Endothelial cell of hepatic sinusoid (primary cell): ENCODE measurements at regions not wholly inside any gene's neighbourhood (a gene's known extent, or its start where the extent isn't known, plus 50 kb on each side); places are given as distances from the start of the nearest gene placed in this dataset.

Source experiments
- in situ Hi-C: cut with HindIII; loops from 2 replicates; pipeline ENCODE4 v1.10.0; 2017; ENCODE audit warnings: low sequenced_read_pairs

GRCh38 chr11:70695086-70695960 is 297.0 kb downstream of the CTTN start:
- in situ Hi-C loops = no loop called here

DNA sequence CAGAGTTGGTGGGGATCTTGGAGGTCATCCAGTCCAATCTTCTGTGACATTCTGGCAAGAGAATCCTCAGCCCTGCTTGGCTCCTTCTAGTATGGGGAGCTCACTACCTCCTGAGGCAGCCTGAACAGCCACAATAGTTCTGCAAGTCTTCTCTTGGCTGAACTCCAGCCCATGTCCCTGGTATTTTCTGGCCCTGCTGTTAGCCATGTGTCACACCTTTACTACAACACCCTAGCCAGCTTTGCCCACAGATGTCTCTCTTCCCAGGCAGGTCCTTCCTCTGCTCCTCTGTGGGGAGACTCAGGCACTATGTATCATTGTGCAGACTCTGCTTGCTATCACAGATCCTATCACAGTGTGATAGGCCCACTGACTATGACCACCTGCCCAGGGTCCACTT is 297.7 kb downstream of the CTTN start:
- in situ Hi-C loops = no loop called here

DNA sequence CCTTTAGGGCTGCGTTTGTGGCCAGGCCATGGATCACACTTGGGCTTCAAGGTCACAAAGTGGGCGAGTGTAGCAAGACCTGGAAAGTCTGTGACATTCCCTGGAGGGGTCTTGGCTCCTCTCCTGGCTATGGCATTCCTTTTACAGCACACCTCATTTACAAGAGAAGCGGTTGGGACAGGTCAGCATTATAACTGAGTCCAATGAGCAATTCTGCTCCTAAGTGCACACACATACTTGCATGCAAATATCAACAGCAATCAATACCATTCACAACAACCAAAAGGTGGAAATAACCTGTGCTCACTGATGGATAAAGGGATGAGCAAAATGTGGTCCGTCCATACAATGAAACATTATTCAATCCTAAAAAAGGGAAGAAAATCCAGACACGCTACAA is 298.2 kb downstream of the CTTN start:
- in situ Hi-C loops = no loop called here

DNA sequence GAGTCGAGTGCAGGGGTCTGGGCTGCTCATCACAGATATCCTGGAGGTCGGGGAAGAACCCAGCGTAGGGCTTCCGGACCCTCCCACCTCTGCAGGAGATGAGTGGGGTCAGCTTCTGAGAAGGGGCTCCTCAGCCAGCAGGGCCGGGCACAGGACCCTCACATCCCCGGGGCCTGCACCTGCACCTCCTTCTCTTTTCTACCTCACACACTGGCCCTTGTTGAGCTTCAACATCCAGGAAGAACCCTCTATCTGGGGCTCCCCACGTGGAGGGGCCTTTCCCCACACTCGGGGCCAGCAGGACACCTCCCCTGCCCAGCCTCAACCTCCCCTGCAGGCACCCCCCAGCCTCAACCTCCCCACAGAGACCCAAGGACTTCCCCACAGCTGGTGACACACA is 299.4 kb downstream of the CTTN start:
- in situ Hi-C loops = no loop called here

DNA sequence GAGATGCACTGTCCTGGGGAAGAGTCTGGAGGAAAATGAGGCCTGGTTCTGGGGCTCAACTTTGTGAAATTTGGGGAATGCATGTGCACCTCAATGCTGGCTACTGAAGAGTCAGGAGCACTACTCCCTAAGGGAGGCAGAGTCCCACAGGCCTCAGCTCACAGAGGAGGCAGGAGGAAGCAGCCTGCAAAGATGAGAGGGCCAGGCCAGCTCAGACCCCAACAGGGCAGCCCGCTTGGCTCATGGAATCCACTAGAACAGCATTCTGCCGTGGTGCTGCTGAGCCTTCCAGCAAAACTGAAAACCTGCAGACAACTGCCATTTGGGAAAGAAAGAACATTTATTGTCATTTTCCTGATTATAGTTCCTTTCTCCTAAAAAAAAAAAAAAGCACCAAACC is 300.5 kb downstream of the CTTN start:
- in situ Hi-C loops = no loop called here

DNA sequence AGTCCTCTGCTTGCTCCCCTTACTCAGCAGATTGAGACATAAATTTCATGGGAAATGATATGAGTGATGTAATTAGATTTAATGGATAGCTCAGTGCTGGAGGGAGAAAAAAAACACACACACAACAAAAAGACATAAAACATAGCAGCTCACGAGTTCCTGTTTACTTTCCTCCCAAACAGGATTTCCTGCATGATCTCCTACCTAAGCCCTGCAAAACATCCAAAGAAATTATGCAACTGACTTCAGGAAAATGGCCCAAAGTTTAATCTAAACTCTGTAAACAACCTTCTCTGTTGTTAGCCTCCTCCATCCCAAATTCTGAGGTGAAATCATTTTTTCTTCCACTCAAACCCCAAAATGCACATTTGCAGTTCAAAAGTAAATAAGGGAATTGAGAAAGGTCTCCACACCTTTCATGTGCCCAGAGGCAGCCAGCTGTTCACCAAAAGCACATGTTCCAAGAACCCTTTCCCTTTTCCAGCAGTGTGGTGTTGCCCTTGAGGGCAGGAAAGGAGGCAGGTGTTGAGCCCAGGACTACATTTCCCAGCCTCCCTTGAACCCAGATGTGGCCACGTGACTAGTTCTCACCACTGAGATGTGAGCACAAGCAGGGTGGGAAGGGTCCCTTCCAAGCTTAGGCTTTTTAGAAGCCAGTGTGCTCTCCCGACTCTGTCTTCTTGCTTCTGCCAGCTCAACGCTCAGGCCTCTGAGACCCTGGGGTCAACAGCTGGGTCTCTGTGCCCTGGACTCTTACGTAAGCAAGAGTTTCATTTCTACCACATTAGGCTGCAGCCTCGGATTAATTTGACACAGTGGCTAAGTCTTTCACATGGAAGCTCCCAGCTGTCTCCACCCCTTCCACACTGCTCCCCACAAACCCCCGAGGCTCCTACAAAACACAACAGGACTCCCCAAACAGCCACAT is 301.2 kb downstream of the CTTN start:
- in situ Hi-C loops = no loop called here

- in situ Hi-C loops = no loop called here
Measured at GRCh38 chr11:70700453-70700852, 302.1 kb downstream of the CTTN start.

- in situ Hi-C loops = no loop called here
Measured at GRCh38 chr11:70700871-70701270, 302.5 kb downstream of the CTTN start.

GRCh38 chr11:70702040-70702648 is 303.8 kb downstream of the CTTN start:
- in situ Hi-C loops = no loop called here

GRCh38 chr11:70703141-70704064 is 305.1 kb downstream of the CTTN start:
- in situ Hi-C loops = no loop called here

- in situ Hi-C loops = no loop called here
Measured at GRCh38 chr11:70705097-70705496, 306.8 kb downstream of the CTTN start.

GRCh38 chr11:70705930-70706329 is 307.6 kb downstream of the CTTN start:
- in situ Hi-C loops = no loop called here

DNA sequence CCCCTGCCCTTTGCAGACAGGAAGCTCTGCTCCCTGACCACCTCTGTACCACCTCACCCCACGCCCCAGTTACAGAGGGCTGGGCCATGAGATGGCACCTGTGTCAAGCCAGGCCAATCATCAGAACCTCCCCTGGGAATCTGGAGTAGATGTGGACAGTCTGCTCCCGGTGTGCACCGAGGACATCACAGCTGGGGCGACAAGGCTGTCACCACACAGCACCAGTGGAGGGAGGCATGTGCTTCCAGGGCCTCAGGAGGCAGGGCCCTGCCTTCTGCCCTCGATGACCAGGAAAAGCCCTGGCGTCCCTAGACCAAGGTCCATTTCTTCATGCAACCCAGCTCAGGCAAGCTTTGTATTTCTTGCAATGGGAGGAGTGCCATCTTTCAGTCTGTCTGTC is 309.5 kb downstream of the CTTN start:
- in situ Hi-C loops = no loop called here

- in situ Hi-C loops = no loop called here
Measured at GRCh38 chr11:70709596-70709995, 311.3 kb downstream of the CTTN start.

- in situ Hi-C loops = no loop called here
Measured at GRCh38 chr11:70710192-70710591, 311.9 kb downstream of the CTTN start.

DNA sequence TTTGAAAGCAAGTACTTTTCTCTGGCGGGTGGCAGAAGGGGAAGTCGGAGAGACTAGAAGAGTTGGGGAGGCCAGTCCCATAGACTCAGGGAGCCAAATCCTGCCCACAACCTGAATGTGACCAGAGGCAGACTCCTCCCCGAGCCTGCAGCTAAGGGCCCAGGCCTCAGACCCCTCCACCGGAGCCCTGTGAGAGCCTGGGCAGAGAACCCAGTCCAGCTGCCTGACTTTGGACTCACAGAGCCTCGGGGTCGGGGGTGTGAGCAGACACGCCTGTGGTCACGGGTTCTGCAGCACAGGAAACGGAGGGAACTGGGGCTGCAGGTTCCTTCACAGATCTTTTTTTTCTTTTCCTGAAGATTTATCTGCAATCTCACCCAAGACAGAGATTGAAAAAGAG is 312.3 kb downstream of the CTTN start:
- in situ Hi-C loops = no loop called here

GRCh38 chr11:70711095-70711910 is 313.0 kb downstream of the CTTN start:
- in situ Hi-C loops = no loop called here

DNA sequence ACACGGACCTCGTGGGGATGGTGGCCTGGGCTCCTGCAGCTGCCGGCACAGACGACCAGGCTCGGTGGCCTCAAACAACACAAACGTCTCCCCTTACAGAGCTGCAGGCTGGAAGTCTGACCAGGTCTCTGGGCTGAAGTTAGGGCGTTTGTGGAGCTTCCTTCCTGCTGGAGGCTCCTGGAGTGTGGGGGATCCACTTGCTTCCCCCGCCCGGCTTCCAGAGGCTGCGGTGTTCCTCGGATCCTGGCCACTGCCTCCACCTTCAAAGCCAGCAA is 313.5 kb downstream of the CTTN start:
- in situ Hi-C loops = no loop called here

- in situ Hi-C loops = no loop called here
Measured at GRCh38 chr11:70712471-70712870, 314.1 kb downstream of the CTTN start.
